SK-N-SH (cell line): ENCODE measurements at regions not wholly inside any gene's neighbourhood (a gene's known extent, or its start where the extent isn't known, plus 50 kb on each side); places are given as distances from the start of the nearest gene placed in this dataset.

Experiments used
- CTCF ChIA-PET: fragments of 300-600, 350-600 bp; formaldehyde crosslinking; extraction: SDS; loops from one replicate; lab custom pipeline; 2021; lab: Yijun Ruan, JAX
- POLR2A ChIA-PET: fragments of 350-600 bp; sonication (Branson Sonifier 250); formaldehyde crosslinking; extraction: SDS; loops from one replicate; lab custom pipeline; 2020; ENCODE audit warnings: antibody characterized with exemption, inconsistent platforms; lab: Yijun Ruan, JAX
- DNase-seq: peaks from one replicate; pipeline ENCODE4 v3.0.0; 2012
- H2AFZ ChIP-seq: fragments of 200-600 bp; sonication (generic); 2 replicates; pipeline ENCODE4 v1.8.1; 2016; ENCODE audit warnings: antibody characterized with exemption, mild to moderate bottlenecking, low read depth
- H3F3A ChIP-seq: fragments of 200-600 bp; sonication (generic); replicated peaks from 2 replicates; pipeline ENCODE3; 2016; ENCODE audit warnings: antibody characterized with exemption, mild to moderate bottlenecking; ENCODE audit not compliant: insufficient read depth
- H3K27ac ChIP-seq, 2 experiments: fragments of 200-500 bp in 1 of 2; fragments of 200-600 bp in 1 of 2; sonication (Bioruptor generic) in 1 of 2; sonication (generic), shearing (Covaris generic) in 1 of 2; 2 replicates each; pipeline versions ENCODE4 v1.5.1 to v1.6.1; 2014 to 2016; ENCODE audit warnings: low read depth in 2 of 2, inconsistent platforms in 1 of 2, low read length in 1 of 2, mild to moderate bottlenecking in 1 of 2, mixed read lengths in 1 of 2
- H3K27me3 ChIP-seq: fragments of 200-600 bp; sonication (generic), shearing (Covaris generic); 2 replicates; pipeline ENCODE4 v1.6.1; 2016; ENCODE audit warnings: mixed run types; ENCODE audit not compliant: insufficient read depth
- H3K36me3 ChIP-seq, 2 experiments: fragments of 200-500 bp in 1 of 2; fragments of 200-600 bp in 1 of 2; sonication (Bioruptor generic) in 1 of 2; sonication (generic) in 1 of 2; replicated peaks in 1 of 2; 2 replicates each; pipeline versions ENCODE3 to v1.5.1; 2014 to 2016; ENCODE audit warnings: low read length in 1 of 2, mild to moderate bottlenecking in 1 of 2; ENCODE audit not compliant: insufficient read depth in 2 of 2, control insufficient read depth in 1 of 2
- H3K4me1 ChIP-seq, 2 experiments: fragments of 200-500 bp in 1 of 2; fragments of 200-600 bp in 1 of 2; sonication (Bioruptor generic) in 1 of 2; sonication (generic), shearing (Covaris generic) in 1 of 2; 2 replicates each; pipeline versions ENCODE4 v1.5.1 to v1.6.1; 2014 to 2016; ENCODE audit warnings: low read depth in 1 of 2, low read length in 1 of 2, mixed run types in 1 of 2; ENCODE audit not compliant: insufficient read depth in 2 of 2, control insufficient read depth in 1 of 2
- H3K4me2 ChIP-seq: fragments of 200-600 bp; sonication (generic), shearing (Covaris generic); 2 replicates; pipeline ENCODE4 v1.6.1; 2017; ENCODE audit warnings: mixed run types
- H3K4me3 ChIP-seq, 2 experiments: fragments of 200-500 bp in 1 of 2; fragments of 200-600 bp in 1 of 2; sonication (Bioruptor generic) in 1 of 2; sonication (generic), shearing (Covaris generic) in 1 of 2; 2 replicates each; pipeline versions ENCODE4 v1.5.1 to v1.8.1; 2014 to 2016; ENCODE audit warnings: low read depth in 2 of 2, inconsistent platforms in 1 of 2, low read length in 1 of 2, mild to moderate bottlenecking in 1 of 2, mixed read lengths in 1 of 2, moderate library complexity in 1 of 2
- H3K79me2 ChIP-seq: fragments of 200-600 bp; sonication (generic); 2 replicates; pipeline ENCODE4 v1.8.1; 2017; ENCODE audit warnings: mild to moderate bottlenecking; ENCODE audit not compliant: insufficient read depth
- H3K9ac ChIP-seq: fragments of 200-600 bp; sonication (generic); 2 replicates; pipeline ENCODE4 v1.6.1; 2017; ENCODE audit warnings: mixed run types
- H3K9me2 ChIP-seq: fragments of 200-600 bp; sonication (generic); 2 replicates; pipeline ENCODE4 v1.6.1; 2017; ENCODE audit warnings: mixed run types
- H3K9me3 ChIP-seq: fragments of 200-600 bp; sonication (generic); 2 replicates; pipeline ENCODE4 v1.6.1; 2017; ENCODE audit warnings: mixed run types, mild to moderate bottlenecking, moderate library complexity
- H4K20me1 ChIP-seq: fragments of 200-600 bp; sonication (generic); 2 replicates; pipeline ENCODE4 v1.6.1; 2017; ENCODE audit warnings: mild to moderate bottlenecking, mixed run types; ENCODE audit not compliant: insufficient read depth
- CTCF ChIP-seq: fragments of 200-600 bp; sonication (generic); IDR thresholded peaks from 2 replicates; pipeline ENCODE4 v1.6.1; 2017; ENCODE audit warnings: antibody characterized with exemption, mild to moderate bottlenecking, moderate library complexity
- EP300 ChIP-seq, 2 experiments: IDR thresholded peaks; 2 replicates each; pipeline versions ENCODE4 v1.4.0 to v1.6.1; 2012; ENCODE audit warnings: borderline replicate concordance in 1 of 2, low read depth in 1 of 2, low read length in 1 of 2
- EZH2phosphoT487 ChIP-seq: fragments of 200-600 bp; sonication (generic); IDR thresholded peaks from 2 replicates; pipeline ENCODE4 v1.6.1; 2017; ENCODE audit warnings: low read depth, mixed run types, mild to moderate bottlenecking, antibody characterized with exemption, moderate library complexity, borderline replicate concordance
- FOSL2 ChIP-seq: IDR thresholded peaks from 2 replicates; pipeline ENCODE4 v1.4.0; 2012; ENCODE audit warnings: low read depth, mild to moderate bottlenecking, moderate library complexity, borderline replicate concordance
- FOXJ3 ChIP-seq: sonication (generic); formaldehyde crosslinking; IDR thresholded peaks from 2 replicates; pipeline ENCODE4 v1.5.1; 2020; ENCODE audit warnings: mild to moderate bottlenecking, missing genetic modification reagents
- GATA2 ChIP-seq: sonication (generic); formaldehyde crosslinking; IDR thresholded peaks from 2 replicates; pipeline ENCODE4 v1.5.0; 2020; ENCODE audit warnings: mild to moderate bottlenecking, missing genetic modification reagents
- IRF3 ChIP-seq: fragments of 150-350 bp; IDR thresholded peaks from 2 replicates; pipeline ENCODE4 v1.6.1; 2016; ENCODE audit warnings: mild to moderate bottlenecking, low read depth, low read length
- JUND ChIP-seq: IDR thresholded peaks from 2 replicates; pipeline ENCODE4 v1.4.0; 2012
- MXI1 ChIP-seq: IDR thresholded peaks from 2 replicates; pipeline ENCODE4 v1.6.1; 2012; ENCODE audit warnings: mild to moderate bottlenecking, low read depth, low read length, improper control_type of control experiment
- NFIC ChIP-seq: IDR thresholded peaks from 2 replicates; pipeline ENCODE4 v1.4.0; 2012; ENCODE audit warnings: borderline replicate concordance
- NRF1 ChIP-seq: IDR thresholded peaks from 2 replicates; pipeline ENCODE4 v1.6.1; 2012; ENCODE audit warnings: low read depth, mild to moderate bottlenecking, low read length
- POLR2AphosphoS5 ChIP-seq: IDR thresholded peaks from 2 replicates; pipeline ENCODE4 v1.6.1; 2012; ENCODE audit warnings: low read depth, low read length
- RAD21 ChIP-seq: IDR thresholded peaks from 2 replicates; pipeline ENCODE4 v1.6.1; 2012; ENCODE audit warnings: mild to moderate bottlenecking, low read length
- RCOR1 ChIP-seq: fragments of 150-350 bp; IDR thresholded peaks from 2 replicates; pipeline ENCODE4 v1.6.1; 2017; ENCODE audit warnings: antibody characterized with exemption, low read length
- RFX5 ChIP-seq: IDR thresholded peaks from 2 replicates; pipeline ENCODE4 v1.6.1; 2012; ENCODE audit warnings: mild to moderate bottlenecking, improper control_type of control experiment, low read length
- SIN3A ChIP-seq: IDR thresholded peaks from 2 replicates; pipeline ENCODE4 v1.6.1; 2012; ENCODE audit warnings: low read depth, mild to moderate bottlenecking, low read length, moderate library complexity, borderline replicate concordance
- TCF12 ChIP-seq: IDR thresholded peaks from 2 replicates; pipeline ENCODE4 v1.4.0; 2012
- USF2 ChIP-seq: fragments of 150-350 bp; IDR thresholded peaks from 2 replicates; pipeline ENCODE4 v1.6.1; 2017; ENCODE audit warnings: antibody characterized with exemption, low read length, low read depth, borderline replicate concordance
- WGBS: methylation state at CpG from one replicate; pipeline ENCODE4 v1.1.6; 2017; ENCODE audit warnings: low lambda C conversion rate; 5-methylcytosine and 5-hydroxymethylcytosine counted together

GRCh38 chr16:55955424-55955823 is 80.3 kb upstream of the CES5A start:
- Histone ChIP-seq H3K79me2 (no peaks in the 10 kb centered on the region), H2AFZ (no peak overlapping the region), H3K4me2 (no peak overlapping the region), H3K27me3 (no peaks in the 10 kb centered on the region), H3K4me1 (no peaks in the 10 kb centered on the region), H3K9me2 (peaks cover 2% of the 10 kb centered on the region; the same call in 1 of the 2 replicates), H4K20me1 (no peaks in the 10 kb centered on the region), H3K4me3 (no peak overlapping the region), H3K27ac (no peak overlapping the region), H3K9me3 (no peaks in the 10 kb centered on the region), H3K36me3 (no peaks in the 10 kb centered on the region), H3F3A (no peaks in the 10 kb centered on the region), H3K9ac (no peak overlapping the region)
- TF ChIP-seq MXI1: no peak
- no peak for TF ChIP-seq TCF12
- TF ChIP-seq USF2: no peak
- TF ChIP-seq NRF1: no peak
- no peak for TF ChIP-seq RAD21
- no peak for TF ChIP-seq EP300 (IDR thresholded peaks at IDR 0.05; ENCODE audit: borderline replicate concordance in 1 of 2, low read depth in 1 of 2, low read length in 1 of 2)
- no peak for TF ChIP-seq SIN3A
- no peak for TF ChIP-seq NFIC
- TF ChIP-seq GATA2: no peak
- TF ChIP-seq JUND: no peak
- no peak for TF ChIP-seq RFX5
- no peak for TF ChIP-seq EZH2phosphoT487
- no peak for TF ChIP-seq IRF3
- TF ChIP-seq FOSL2: no peak
- no peak for TF ChIP-seq FOXJ3 (CRISPR knock-in tag)
- TF ChIP-seq POLR2AphosphoS5: no peak
- TF ChIP-seq RCOR1: no peak
- no peak for TF ChIP-seq CTCF
- DNase-seq: no peak
- 63% methylated on average over 4 of the region's 4 CpGs for WGBS
- ChIA-PET POLR2A (no interaction called here), CTCF (interaction anchor here (1.2 to 3.4 kb wide), 4 partner anchors 12 to 364 kb away, joined by 3 to 25 read pairs (median 4); no protein-coding TSS in a partner anchor)
